Activated naive CD4-positive, alpha-beta T cell (primary cell): ENCODE measurements at regions not wholly inside any gene's neighbourhood (a gene's known extent, or its start where the extent isn't known, plus 50 kb on each side); places are given as distances from the start of the nearest gene placed in this dataset.
"Not testable (repeated sequence)": the region's sequence is repeated elsewhere in the genome, so short reads cannot be mapped to it uniquely, and the experiment has no call there.

ENCODE experiments used
- DNase-seq, 4 experiments: peaks; one replicate each; lab custom pipeline; 2025; lab: John Stamatoyannopoulos, UW

DNA sequence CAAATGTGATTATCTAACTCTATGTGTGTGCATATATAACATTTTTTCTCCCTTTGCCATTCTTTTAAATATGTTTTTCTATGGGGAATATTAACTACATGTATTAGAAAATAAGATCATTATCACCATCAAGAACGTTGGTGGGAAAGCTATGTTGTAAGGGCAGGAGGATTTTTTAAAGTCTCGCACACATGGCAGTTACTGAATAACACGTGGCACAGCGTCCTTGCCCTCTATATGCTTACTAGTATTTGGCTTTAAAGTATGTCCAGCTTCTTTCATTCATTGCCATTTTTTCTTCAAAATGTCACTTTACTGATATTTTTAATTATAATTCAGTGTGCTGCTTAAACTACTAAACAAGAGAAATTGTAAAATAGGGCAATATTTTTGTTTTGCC, 944.3 kb downstream of the SOCS6 start:
- DNase-seq, result no peak

DNA sequence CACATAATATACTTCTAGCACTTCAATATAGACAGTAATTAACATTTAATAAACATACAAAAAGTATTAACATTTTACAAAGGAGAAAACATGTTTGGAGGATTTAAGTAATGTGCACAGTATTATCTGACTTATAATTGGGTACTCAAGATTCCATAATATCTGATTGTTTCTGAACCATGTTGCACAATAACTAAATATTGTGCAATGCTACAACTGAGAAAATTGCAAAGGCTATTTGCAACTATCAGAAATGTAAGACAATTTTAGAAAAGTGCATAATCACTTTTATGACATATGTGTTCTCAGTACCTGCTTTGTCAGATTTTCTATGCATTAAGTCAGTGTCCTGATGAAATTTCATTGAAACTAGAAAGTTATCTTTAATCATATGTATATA, 934.6 kb downstream of the SOCS6 start:
- no peak for DNase-seq

DNA sequence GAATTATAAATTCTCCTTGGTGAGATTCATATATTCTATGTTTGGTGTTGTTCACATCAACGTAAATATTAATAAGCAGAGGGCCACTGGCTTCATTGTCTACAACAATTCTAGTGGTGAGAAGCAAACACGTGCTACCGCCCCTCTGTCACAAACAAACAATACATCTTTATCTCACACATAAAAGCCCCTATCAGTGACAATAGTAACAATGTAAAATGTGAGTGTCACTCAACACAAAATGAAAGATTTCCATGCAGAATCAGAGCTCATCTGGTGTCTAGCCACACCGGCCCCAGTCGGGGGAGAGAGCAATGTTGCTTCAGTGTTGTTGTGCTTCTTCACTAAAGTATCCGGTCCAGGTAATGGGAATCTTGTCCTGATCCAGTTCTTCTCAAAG, 932.6 kb downstream of the SOCS6 start:
- no peak for DNase-seq

DNA sequence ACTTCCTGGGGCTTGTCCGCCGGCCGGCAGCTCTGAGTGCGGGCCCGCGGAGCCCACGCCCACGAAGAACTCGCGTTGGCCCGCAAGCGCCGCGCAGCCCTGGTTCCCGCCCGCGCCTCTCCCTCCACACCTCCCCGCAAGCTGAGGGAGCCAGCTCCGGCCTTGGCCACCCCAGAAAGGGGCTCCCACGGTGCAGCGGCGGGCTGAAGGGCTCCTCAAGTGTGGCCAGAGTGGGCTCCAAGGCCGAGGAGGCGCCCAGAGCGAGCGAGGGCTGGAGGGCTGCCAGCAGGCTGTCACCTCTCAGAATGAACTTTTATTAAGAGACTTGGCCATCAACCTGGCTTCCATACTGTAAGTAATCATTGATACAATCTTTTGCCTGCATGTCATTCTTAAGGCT, 923.9 kb downstream of the SOCS6 start:
- DNase-seq, result not testable (repeated sequence)

DNA sequence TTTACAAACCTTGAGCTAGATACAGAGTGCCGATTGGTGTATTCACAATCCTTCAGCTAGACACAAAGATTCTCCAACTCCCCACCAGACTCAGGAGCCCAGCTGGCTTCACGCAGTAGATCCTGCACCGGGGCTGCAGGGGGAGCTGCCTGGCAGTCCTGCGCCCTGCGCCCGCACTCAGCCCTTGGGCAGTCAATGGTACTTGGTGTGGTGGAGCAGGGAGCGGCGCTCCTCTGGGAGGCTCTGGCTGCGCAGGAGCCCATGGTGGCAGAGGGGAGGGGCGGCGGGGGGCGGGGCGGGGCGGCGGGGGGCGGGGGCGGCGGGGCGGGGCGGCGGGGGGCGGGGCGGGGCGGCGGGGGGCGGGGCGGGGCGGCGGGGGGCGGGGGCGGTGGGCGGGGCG, 923.4 kb downstream of the SOCS6 start:
- DNase-seq, result no peak

DNA sequence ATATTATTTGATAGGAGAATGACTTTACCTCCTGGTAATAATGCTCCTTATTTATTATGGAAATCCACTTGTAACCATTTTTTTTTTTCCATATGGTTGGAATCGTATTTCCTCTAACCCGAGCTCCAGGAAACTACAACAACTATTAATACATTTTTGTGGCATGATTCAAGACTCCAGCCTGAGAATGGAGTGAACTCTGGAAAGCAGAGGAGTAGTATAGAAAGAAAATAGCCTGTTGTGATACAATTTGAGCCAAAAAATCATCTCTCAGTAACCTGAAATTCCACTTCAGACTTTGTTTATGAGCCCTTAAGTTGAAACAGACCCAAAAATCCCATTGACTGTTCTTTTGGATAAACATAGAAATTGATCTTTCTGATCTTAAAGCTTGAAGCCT, 921.1 kb downstream of the SOCS6 start:
- DNase-seq, result no peak

DNA sequence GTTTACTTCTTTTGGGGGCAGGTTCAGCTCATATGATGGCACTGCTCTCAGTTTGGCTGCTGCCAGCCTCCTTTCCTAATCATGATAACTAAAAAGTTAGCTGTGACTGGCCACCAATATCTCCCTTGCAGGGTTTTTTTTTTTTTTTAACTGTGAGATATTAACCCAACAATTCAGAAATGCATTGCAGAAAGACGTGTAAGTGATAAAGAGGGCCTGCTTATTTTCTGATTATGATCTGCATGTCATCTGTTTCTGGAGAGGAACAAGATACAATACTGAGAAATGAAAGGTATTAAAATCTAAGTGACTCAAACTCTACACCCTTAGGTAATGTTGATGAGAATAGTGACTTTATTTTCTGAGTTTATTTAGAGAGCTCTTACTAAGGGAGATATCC, 905.6 kb downstream of the SOCS6 start:
- DNase-seq, result no peak

DNA sequence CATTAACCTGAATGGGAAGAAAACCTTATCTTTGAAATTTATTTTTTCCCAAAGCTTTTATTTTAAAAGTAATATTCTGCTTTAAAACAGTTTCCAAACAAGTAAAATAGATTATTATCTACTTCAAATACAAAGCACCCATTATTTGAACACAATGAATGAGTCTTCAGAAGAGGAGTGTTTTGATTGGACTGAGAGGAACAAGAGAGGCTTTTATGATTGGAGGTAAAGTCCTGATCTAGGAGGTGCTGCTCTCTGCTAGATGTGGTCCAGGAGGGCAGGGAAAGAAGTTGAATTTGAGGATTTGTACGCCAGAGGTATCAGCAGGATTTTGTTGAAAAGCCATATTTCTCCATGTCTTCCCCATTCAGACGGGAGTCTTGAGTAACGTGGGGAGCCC, 900.7 kb downstream of the SOCS6 start:
- no peak for DNase-seq

DNA sequence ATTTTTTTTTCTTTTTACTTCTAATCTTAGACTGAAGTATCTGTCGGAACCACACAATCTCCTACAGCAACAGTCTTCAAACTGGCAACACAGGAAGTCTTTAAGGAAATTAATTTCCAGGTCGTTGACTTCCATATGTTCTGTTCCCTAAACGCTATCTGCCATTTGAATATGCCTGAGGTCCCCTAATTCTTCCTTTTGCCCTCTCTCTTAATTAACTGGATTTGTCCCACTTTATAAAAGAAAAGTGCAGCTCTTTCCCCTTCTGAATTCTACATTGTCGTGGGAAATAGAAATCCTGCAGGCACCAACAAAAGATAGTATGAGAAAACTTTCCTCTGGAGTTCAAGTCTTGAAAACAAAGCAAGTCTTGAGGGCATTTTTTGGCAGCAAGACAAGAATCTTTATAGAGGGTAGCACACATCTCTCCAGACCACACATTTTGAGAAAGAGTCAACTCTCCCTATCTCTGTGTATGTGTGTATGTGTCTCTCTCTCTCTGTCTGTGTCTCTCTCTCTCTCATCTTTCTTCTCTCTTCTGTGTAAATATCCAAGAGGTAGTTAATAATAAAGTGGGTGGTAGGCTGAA, 879.8 kb downstream of the SOCS6 start:
- no peak for DNase-seq

DNA sequence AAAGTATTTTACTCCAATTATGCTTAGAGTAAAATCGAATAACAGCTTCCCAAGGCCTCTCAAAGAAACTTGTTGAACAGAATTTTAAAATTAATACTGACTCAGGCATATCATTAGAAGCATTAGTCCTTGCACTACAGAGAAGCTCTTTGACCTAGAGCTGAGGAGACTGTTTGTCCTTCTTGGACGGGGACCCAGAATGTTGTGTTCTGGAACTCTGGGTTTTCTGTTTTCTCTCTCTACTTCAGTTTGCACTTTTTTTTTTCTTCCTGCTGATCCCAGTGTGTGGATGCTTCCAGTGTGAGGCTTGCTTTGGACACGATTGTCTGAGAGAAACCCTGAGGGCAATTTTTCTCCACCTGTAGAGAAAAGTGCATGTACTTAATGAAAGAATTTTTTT, 847.6 kb downstream of the SOCS6 start:
- no peak for DNase-seq

DNA sequence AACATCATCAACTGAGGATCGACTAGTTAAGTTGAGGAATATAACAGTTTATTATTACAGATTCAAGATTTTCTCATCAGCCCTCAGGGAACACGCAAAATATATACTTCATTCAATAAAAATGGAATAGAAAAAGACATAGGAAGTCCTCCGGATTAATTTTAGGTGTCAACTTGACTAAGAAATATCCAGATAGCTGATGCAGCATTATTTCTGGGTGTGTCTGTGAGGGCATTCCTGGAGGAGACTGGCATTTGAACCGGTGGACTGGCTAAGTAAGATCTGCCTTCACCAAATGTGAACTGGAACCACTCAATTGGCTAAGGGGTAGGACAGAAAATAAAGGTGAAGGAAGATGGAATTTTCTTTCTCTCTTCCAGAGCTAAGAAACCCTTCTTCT, 845.3 kb downstream of the SOCS6 start:
- no peak for DNase-seq

DNA sequence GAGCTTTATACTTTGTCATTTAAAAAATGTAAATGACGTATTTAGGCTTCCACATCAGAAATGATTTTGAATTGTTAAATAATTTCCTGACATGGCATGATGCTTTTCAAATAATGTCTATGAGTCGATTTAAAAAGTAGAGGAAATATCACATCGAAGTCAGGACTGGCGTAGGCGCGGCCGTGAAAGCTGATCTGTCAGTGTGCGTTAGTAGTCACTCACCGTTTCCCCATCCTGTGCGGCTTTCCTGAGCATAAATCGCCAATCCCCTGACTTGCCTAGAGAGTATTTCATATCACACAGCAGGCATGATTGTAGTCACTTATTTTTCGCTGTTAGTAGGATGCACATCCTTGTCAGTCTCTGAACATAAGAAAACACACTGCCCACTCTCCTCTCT, 843.1 kb downstream of the SOCS6 start:
- DNase-seq, result no peak

DNA sequence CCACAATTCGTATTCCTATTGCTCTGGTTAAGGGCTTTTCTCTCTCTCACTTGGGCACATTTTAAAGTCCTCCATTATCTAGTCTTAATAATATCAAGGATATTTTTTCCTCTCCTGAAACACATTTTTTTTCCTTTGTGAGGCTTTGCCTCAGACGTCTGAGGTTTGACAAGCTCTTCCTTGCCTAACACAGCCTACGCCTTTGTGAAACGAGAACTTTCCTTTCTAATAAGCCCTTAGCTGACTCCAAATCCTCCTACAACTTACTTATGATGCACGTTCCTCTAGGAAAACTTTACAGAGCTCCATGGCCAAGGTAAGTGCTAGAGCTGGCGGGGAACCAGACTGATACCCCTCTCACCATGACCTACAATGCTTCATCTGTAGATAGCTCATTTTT, 841.5 kb downstream of the SOCS6 start:
- no peak for DNase-seq

DNA sequence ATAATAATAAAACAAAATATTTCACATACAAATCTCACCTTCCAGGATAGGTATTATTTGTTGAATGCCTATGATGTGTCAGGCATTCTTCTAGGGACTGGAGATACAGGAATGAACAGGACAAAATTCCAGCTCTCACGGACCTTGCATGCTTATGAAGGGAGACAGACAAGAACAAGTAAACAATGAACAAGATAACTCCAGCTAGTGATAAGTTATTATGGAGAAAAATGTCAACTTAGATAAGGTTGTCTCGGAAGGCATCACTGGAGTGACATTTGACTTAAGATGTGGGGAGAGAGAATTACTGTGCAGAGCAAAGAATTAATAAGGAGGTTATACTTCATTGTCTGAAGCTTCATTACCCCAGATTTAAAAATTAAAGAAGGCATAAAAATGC, 836.7 kb downstream of the SOCS6 start:
- no peak for DNase-seq

DNA sequence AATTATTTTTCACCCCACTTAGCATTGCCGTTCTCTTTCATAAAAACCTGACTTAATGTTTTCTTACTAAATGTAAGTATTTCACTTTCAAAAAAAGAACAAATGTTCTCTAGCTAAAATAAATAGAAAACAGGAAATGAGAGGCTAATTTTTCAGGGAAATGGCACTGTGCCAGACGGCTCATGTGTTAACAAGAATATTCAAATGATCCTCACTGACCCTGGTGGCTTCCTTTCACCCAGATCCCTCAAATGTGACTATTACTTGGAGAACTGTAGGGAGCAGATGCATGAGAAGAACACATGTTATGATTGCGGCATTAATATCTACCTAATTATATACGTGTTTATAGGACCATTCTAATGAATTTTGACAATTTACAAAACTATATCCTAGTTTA, 827.7 kb downstream of the SOCS6 start:
- no peak for DNase-seq

DNA sequence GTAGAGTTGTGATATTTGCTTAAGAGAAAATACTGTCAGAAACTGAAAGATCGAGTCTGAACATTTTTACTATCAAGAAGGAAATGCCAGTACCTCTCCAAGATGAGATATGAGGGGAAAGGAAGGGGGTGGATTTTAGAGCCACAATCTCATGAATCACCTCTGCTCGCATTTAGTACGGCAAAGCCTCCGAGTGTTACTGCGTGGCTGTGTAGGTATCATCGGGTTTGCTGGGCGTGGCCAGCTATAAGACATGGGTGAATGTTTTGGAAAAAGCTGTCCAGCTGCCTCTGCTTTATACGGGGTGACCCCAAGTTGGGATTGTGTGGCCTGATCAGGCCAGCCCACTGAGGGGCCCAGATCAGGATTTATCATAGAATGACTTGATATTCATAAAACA, 826.4 kb downstream of the SOCS6 start:
- no peak for DNase-seq

DNA sequence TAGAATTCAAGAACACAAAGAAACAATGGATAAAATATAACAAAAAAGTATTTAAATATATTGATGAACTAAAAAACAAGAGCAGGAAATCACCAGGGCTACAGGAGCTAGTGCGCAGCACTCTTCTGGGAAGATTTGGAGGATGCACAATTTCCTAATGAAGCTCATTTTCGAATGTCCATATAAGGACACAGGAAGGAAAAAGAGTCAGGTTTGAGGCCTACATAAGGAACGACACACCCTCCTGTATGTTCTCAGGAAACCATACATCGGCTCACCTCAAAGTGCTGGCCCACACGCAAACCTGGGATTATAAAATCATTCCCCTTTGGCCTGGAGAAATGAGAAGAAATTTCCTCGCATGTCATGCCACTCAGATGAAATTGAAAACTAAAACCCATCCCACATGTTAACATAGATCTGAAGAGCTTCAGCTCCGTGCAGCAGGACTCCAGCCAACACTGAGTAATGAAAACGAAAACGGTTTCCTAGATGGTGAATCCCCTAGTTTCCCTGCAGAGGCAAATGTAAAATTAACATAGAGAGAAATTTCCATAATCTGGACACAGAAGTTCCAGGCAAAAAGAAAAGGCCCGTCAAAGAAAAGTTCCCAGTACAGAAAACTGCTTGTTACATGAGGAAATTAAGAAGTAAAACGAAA, 825.8 kb downstream of the SOCS6 start:
- no peak for DNase-seq

DNA sequence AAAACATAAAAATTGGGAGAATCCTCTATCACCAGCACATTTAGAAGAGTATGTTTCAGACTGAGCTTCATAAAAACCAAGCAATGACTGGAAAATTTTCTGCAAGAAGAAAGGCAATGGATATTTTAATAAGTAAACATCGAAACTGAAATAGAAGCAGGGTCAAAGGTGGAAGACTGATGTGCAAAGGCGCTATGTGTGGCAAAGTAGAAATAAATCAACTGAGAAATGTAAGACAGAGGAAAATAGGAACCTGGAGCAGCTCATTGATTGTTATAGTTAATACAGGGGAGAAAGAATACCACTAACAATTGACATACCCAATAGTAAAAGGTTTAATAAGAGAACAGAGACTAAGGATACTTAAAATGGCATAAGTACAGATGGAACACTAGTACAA, 818.4 kb downstream of the SOCS6 start:
- no peak for DNase-seq

DNA sequence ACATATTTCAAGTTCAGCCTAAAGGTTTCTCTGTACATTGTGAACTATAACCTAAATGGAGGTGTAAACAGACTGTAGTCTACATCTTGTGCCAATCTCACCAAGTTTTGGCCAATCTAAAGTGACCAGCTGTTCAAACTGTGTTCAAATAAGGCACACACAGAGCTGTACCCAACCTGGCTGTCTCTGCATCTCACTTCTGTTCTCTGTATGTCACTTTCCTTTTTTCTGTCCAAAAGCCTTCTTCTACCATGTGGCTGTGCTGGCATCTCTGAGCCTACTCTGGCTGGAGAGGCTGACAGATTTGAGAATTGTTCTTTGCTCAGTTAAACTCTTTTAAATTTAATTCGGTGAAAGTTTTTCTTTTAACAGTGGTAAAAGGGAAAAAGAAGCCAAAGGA, 817.9 kb downstream of the SOCS6 start:
- no peak for DNase-seq

DNA sequence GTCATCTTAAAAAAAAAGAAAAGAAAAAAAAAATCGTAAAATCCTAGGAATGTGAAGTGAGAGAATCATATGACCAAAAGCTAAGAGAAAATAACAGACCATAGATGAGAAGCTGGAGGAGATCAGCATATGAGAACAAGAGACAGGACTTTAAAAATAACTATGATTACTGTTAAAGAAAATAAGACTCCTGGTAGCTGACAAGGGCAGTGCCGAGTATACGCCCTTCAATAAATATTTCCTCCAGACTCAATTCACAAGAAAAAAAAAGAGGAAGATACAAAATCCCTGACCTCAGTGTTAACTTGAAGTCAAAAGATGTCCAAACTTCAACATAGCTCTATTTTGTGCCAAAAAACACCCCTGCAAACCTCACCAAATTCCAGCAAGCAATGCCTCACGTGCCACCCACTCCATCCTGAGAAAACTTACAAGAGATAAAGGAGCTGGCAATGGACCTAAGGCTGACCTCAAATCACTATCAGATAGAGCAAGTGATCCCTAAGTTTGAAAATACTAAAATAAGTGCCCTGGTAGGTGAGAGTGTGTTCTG, 817.2 kb downstream of the SOCS6 start:
- no peak for DNase-seq

DNA sequence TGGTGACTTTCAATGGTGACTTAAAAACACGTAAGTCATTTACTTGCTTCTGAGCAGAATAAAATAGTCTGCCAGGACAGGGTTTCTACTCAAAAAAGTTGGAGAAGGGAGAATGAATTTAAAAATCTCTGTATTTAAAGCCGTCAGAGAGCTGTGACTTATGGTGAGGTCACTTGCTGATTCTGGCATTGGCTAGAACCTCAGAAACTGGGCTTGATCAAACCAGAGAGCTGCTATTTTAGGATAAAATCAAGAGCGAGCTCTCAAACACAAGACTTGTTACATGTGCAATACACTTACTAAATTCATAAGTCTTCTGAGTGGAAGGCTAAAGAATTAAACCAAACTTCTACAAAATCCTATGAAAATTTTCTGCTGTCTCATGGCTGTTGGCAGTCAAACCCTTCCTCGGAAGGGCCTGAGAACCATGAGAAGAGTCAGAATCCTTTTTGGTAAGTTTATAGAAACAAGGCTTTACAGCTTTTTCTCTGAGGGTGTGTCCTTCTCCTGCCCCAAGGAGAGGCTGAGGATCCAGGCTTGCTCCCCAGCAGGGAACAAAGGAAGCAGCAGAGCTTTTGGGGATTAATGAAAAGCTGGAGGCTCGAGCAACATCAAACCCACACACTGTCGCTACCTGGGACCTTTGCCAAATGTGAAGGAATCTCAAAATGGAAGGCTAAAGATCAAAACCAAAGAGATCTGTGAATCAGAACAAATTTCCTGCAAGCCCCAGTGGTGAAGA, 816.4 kb downstream of the SOCS6 start:
- DNase-seq, result no peak

DNA sequence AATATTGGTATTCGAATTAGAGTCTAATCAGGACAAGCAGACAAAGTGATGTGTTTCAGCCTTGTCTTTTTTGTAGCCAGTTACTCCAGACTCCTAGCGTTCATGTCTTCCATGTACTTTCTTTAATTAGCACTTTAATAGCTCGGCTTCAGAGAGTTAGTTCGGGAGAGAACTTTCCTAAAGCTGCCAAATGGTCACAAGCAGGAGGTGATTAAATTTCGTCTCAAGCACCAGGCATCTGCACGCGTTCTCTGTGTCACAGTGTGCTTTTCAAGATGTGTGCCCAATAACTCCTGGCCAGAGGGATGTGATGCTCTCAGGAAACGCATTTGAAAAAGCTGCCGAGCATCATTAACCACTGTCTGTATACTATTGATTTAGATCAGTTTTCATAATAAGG, 790.8 kb downstream of the SOCS6 start:
- no peak for DNase-seq

DNA sequence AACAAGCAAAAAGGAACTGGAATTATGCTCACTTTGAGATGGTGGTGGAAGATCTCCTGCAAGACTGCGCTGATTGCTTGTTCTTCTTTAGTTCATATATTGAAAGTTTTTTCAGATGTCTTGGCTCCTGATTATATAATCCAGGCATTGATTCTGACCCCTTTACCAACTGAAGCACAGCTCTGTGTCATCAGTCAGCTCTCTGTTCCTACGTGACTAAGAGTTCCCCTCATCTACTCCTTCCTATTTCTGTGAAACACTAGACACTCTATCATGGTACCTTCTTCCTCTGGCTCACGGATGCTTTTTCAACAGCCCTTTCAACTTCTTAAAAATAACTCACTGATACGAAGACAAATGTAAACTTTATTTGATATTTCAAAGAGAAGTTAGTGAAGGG, 788.6 kb downstream of the SOCS6 start:
- no peak for DNase-seq
